Retina (tissue), 1 donor: ENCODE measurements at regions not wholly inside any gene's neighbourhood (a gene's known extent, or its start where the extent isn't known, plus 50 kb on each side); places are given as distances from the start of the nearest gene placed in this dataset.

Source experiments
- DNase-seq: peaks from one replicate; pipeline ENCODE4 v3.0.0-alpha.2; 2016

- DNase-seq: no peak
Measured at GRCh38 chr2:225131898-225132297, 89.6 kb upstream of the DOCK10 start.

GRCh38 chr2:225130093-225130492 lies 87.8 kb upstream of the DOCK10 start:
- DNase-seq: no peak

- no peak for DNase-seq
Measured at GRCh38 chr2:225124311-225125017, 82.2 kb upstream of the DOCK10 start.

GRCh38 chr2:225122583-225123486 lies 80.6 kb upstream of the DOCK10 start:
- DNase-seq: no peak

GRCh38 chr2:225122007-225122406 lies 79.7 kb upstream of the DOCK10 start:
- no peak for DNase-seq

GRCh38 chr2:225120186-225120585 lies 77.9 kb upstream of the DOCK10 start:
- no peak for DNase-seq

GRCh38 chr2:225117051-225117716 lies 74.9 kb upstream of the DOCK10 start:
- DNase-seq: no peak

GRCh38 chr2:225114786-225115323 lies 72.6 kb upstream of the DOCK10 start:
- DNase-seq: no peak

GRCh38 chr2:225113371-225114015 lies 71.2 kb upstream of the DOCK10 start:
- DNase-seq: no peak

- no peak for DNase-seq
Measured at GRCh38 chr2:225112362-225113126, 70.3 kb upstream of the DOCK10 start.

- no peak for DNase-seq
Measured at GRCh38 chr2:225108805-225109204, 66.5 kb upstream of the DOCK10 start.

GRCh38 chr2:225104971-225105370 lies 62.7 kb upstream of the DOCK10 start:
- DNase-seq: no peak

- DNase-seq: no peak
Measured at GRCh38 chr2:225104321-225104720, 62.1 kb upstream of the DOCK10 start.

GRCh38 chr2:225103737-225104141 lies 61.5 kb upstream of the DOCK10 start:
- no peak for DNase-seq

GRCh38 chr2:225100856-225101294 lies 58.6 kb upstream of the DOCK10 start:
- no peak for DNase-seq

GRCh38 chr2:225100269-225100668 lies 58.0 kb upstream of the DOCK10 start:
- DNase-seq: no peak

GRCh38 chr2:225097035-225097434 lies 54.8 kb upstream of the DOCK10 start:
- DNase-seq: no peak
